Neutrophil (primary cell): ENCODE measurements at regions not wholly inside any gene's neighbourhood (a gene's known extent, or its start where the extent isn't known, plus 50 kb on each side); places are given as distances from the start of the nearest gene placed in this dataset.

Source experiments
- H3K27ac ChIP-seq: fragments of 200-600 bp; sonication (generic); 2 replicates; pipeline ENCODE4 v1.5.1; 2016; ENCODE audit warnings: mild to moderate bottlenecking, moderate library complexity
- H3K27me3 ChIP-seq: fragments of 200-600 bp; sonication (generic); 2 replicates; pipeline ENCODE4 v1.6.0; 2016; ENCODE audit warnings: mild to moderate bottlenecking
- H3K36me3 ChIP-seq: fragments of 200-600 bp; sonication (generic); 2 replicates; pipeline ENCODE4 v1.5.1; 2017
- H3K4me1 ChIP-seq, 2 experiments: fragments of 200-600 bp in 1 of 2; sonication (generic) in 1 of 2; 1 replicate in 1 of 2; 2 replicates in 1 of 2; pipeline versions ENCODE4 v1.5.1 to v1.6.1; 2013 to 2016; ENCODE audit warnings: low read depth in 1 of 2, low read length in 1 of 2, mild to moderate bottlenecking in 1 of 2, moderate library complexity in 1 of 2; ENCODE audit not compliant: control insufficient read depth in 1 of 2, insufficient read depth in 1 of 2
- H3K4me3 ChIP-seq, 2 experiments: fragments of 200-600 bp in 1 of 2; sonication (generic) in 1 of 2; 1 replicate in 1 of 2; 2 replicates in 1 of 2; pipeline ENCODE4 v1.5.1; 2013 to 2016; ENCODE audit warnings: low read depth in 1 of 2, low read length in 1 of 2, mild to moderate bottlenecking in 1 of 2, moderate library complexity in 1 of 2
- H3K9me3 ChIP-seq: fragments of 200-600 bp; sonication (generic); 2 replicates; pipeline ENCODE4 v1.5.1; 2016
- CTCF ChIP-seq: fragments of 200-600 bp; sonication (generic); IDR thresholded peaks from 2 replicates; pipeline ENCODE4 v1.5.1; 2016; ENCODE audit warnings: antibody characterized with exemption

- Histone ChIP-seq H3K36me3 (no peaks in the 10 kb centered on the region), H3K4me1 (no peaks in the 10 kb centered on the region), H3K27me3 (no peaks in the 10 kb centered on the region), H3K9me3 (no peaks in the 10 kb centered on the region), H3K4me3 (no peak overlapping the region), H3K27ac (no peak overlapping the region)
- TF ChIP-seq CTCF, result no peak
These were observed 1234.9 kb upstream of the CITED2 start for GRCh38 chr6:140609321-140609720.

- H3K36me3 ChIP-seq, result no peaks in the 10 kb centered on the region
- H3K9me3 ChIP-seq, result no peaks in the 10 kb centered on the region
- no peak overlapping the region for H3K4me3 ChIP-seq
- no peaks in the 10 kb centered on the region for H3K4me1 ChIP-seq
- H3K27me3 ChIP-seq, result no peaks in the 10 kb centered on the region
- no peak for TF ChIP-seq CTCF
- H3K27ac ChIP-seq, result no peak overlapping the region
These were observed 1230.3 kb upstream of the CITED2 start for GRCh38 chr6:140604786-140605185.

- Histone ChIP-seq H3K4me3 (no peak overlapping the region), H3K9me3 (no peaks in the 10 kb centered on the region), H3K36me3 (no peaks in the 10 kb centered on the region), H3K4me1 (no peaks in the 10 kb centered on the region), H3K27me3 (no peaks in the 10 kb centered on the region), H3K27ac (no peak overlapping the region)
- TF ChIP-seq CTCF, result no peak
These were observed 1228.2 kb upstream of the CITED2 start for GRCh38 chr6:140602431-140603248.

- Histone ChIP-seq H3K4me1 (no peaks in the 10 kb centered on the region), H3K27me3 (no peaks in the 10 kb centered on the region), H3K27ac (no peak overlapping the region)
These were observed 1226.8 kb upstream of the CITED2 start for GRCh38 chr6:140601021-140601808.

GRCh38 chr6:140599916-140600315 is 1225.5 kb upstream of the CITED2 start:
- no peaks in the 10 kb centered on the region for H3K4me1 ChIP-seq
- no peaks in the 10 kb centered on the region for H3K9me3 ChIP-seq
- no peaks in the 10 kb centered on the region for H3K27me3 ChIP-seq
- no peak for TF ChIP-seq CTCF
- no peak overlapping the region for H3K27ac ChIP-seq
- H3K36me3 ChIP-seq, result no peaks in the 10 kb centered on the region
- H3K4me3 ChIP-seq, result no peak overlapping the region

More at GRCh38 chr6:140601021-140601808, 1226.8 kb upstream of the CITED2 start:
- Histone ChIP-seq H3K9me3 (no peaks in the 10 kb centered on the region), H3K4me3 (no peak overlapping the region), H3K36me3 (no peaks in the 10 kb centered on the region)
- no peak for TF ChIP-seq CTCF
